ENCODE measurements at regions not wholly inside any gene's neighbourhood (a gene's known extent, or its start where the extent isn't known, plus 50 kb on each side); places are given as distances from the start of the nearest gene placed in this dataset.

- H3K27me3 Mint-ChIP-seq (ENCODE audit: low read depth) = no peaks in the 10 kb centered on the region
- H3K4me3 Mint-ChIP-seq = no peak overlapping the region
- no peaks in the 10 kb centered on the region for H3K9me3 Mint-ChIP-seq
- H3K36me3 Mint-ChIP-seq (ENCODE audit: low read depth) = no peaks in the 10 kb centered on the region
- no peak for DNase-seq (ENCODE audit: low read depth, low spot score)
- no peak for TF ChIP-seq CTCF (conservative IDR thresholded peaks at IDR 0.05)
- no peak overlapping the region for H3K27ac Mint-ChIP-seq (ENCODE audit: unreplicated experiment)
- H3K4me1 Mint-ChIP-seq = peaks cover 12% of the 10 kb centered on the region
Measured at GRCh38 chr6:48472535-48472934, 361.5 kb upstream of the PTCHD4 start.

- Mint-ChIP-seq H3K4me3 (no peak overlapping the region), H3K4me1 (peaks cover 12% of the 10 kb centered on the region), H3K9me3 (peaks cover 3% of the 10 kb centered on the region), H3K36me3 (ENCODE audit: low read depth) (no peaks in the 10 kb centered on the region), H3K27me3 (ENCODE audit: low read depth) (no peaks in the 10 kb centered on the region), H3K27ac (ENCODE audit: unreplicated experiment) (no peak overlapping the region)
- no peak for DNase-seq (ENCODE audit: low read depth, low spot score)
- TF ChIP-seq CTCF (conservative IDR thresholded peaks at IDR 0.05) = no peak
Measured at GRCh38 chr6:48472091-48472490, 361.1 kb upstream of the PTCHD4 start.

GRCh38 chr6:48471326-48471725 is 360.3 kb upstream of the PTCHD4 start:
- H3K36me3 Mint-ChIP-seq (ENCODE audit: low read depth) = no peaks in the 10 kb centered on the region
- peaks cover 12% of the 10 kb centered on the region for H3K4me1 Mint-ChIP-seq
- no peak overlapping the region for H3K27ac Mint-ChIP-seq (ENCODE audit: unreplicated experiment)
- no peak for TF ChIP-seq CTCF (conservative IDR thresholded peaks at IDR 0.05)
- peaks cover 3% of the 10 kb centered on the region for H3K9me3 Mint-ChIP-seq
- no peak overlapping the region for H3K4me3 Mint-ChIP-seq
- no peaks in the 10 kb centered on the region for H3K27me3 Mint-ChIP-seq (ENCODE audit: low read depth)
- no peak for DNase-seq (ENCODE audit: low read depth, low spot score)

GRCh38 chr6:48449002-48449401 is 338.0 kb upstream of the PTCHD4 start:
- Mint-ChIP-seq H3K4me1 (no peaks in the 10 kb centered on the region), H3K9me3 (peaks cover 16% of the 10 kb centered on the region), H3K27ac (ENCODE audit: unreplicated experiment) (no peak overlapping the region), H3K27me3 (ENCODE audit: low read depth) (no peaks in the 10 kb centered on the region), H3K36me3 (ENCODE audit: low read depth) (no peaks in the 10 kb centered on the region), H3K4me3 (no peak overlapping the region)
- DNase-seq (ENCODE audit: low read depth, low spot score) = no peak
- no peak for TF ChIP-seq CTCF (conservative IDR thresholded peaks at IDR 0.05)

GRCh38 chr6:48447251-48447650 is 336.3 kb upstream of the PTCHD4 start:
- Mint-ChIP-seq H3K4me1 (no peaks in the 10 kb centered on the region), H3K27ac (ENCODE audit: unreplicated experiment) (no peak overlapping the region), H3K36me3 (ENCODE audit: low read depth) (no peaks in the 10 kb centered on the region), H3K9me3 (peaks cover 12% of the 10 kb centered on the region), H3K27me3 (ENCODE audit: low read depth) (no peaks in the 10 kb centered on the region), H3K4me3 (no peak overlapping the region)
- TF ChIP-seq CTCF (conservative IDR thresholded peaks at IDR 0.05) = no peak
- DNase-seq (ENCODE audit: low read depth, low spot score) = no peak

GRCh38 chr6:48429610-48430009 is 318.6 kb upstream of the PTCHD4 start:
- no peak overlapping the region for H3K4me3 Mint-ChIP-seq

More at GRCh38 chr6:48429610-48430009, 318.6 kb upstream of the PTCHD4 start:
- no peaks in the 10 kb centered on the region for H3K27me3 Mint-ChIP-seq (ENCODE audit: low read depth)
- DNase-seq (ENCODE audit: low read depth, low spot score) = no peak
- H3K4me1 Mint-ChIP-seq = peaks cover 4% of the 10 kb centered on the region
- H3K27ac Mint-ChIP-seq (ENCODE audit: unreplicated experiment) = no peak overlapping the region
- H3K9me3 Mint-ChIP-seq = no peaks in the 10 kb centered on the region
- H3K36me3 Mint-ChIP-seq (ENCODE audit: low read depth) = no peaks in the 10 kb centered on the region
- TF ChIP-seq CTCF (conservative IDR thresholded peaks at IDR 0.05) = no peak

All from neural crest cell (in vitro differentiated cells).